ENCODE measurements at regions not wholly inside any gene's neighbourhood (a gene's known extent, or its start where the extent isn't known, plus 50 kb on each side); places are given as distances from the start of the nearest gene placed in this dataset.

DNA sequence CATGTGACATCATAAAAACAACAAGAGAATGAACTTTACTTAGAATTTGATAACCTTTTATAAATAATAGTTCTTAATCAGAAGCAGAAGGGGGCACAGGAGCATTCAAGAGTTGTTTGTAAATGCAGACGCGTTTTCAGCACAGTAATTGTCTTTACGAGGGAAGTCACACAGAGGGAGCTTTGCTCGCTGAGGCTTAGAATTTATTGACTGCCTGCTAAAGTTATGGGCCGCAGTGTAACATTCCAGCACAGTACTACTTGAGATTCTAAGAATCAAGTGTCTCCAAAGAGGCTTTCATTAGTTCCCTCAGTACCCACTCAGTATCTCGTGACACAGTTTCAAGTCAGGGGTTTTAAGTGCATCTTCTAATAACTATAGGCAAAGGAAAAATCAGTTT lies 288.7 kb downstream of the NR2F2 start:
- DNase-seq = no peak
- Histone ChIP-seq H3K4me2 (ENCODE audit: insufficient read depth, low read length) (no peak overlapping the region), H3K27ac (ENCODE audit: low read length) (no peak overlapping the region), H3K27me3 (ENCODE audit: insufficient read depth, low read length, poor library complexity) (no peaks in the 10 kb centered on the region), H3K79me2 (ENCODE audit: insufficient read depth, low read length) (no peaks in the 10 kb centered on the region), H3K36me3 (ENCODE audit: insufficient read depth, low read length) (no peaks in the 10 kb centered on the region), H3K4me3 (ENCODE audit: low read depth in 1 of 2, low read length in 2 of 2) (no peak overlapping the region), H3K9ac (ENCODE audit: low read depth, low read length) (no peak overlapping the region), H3K9me3 (ENCODE audit: insufficient read depth, low read length, severe bottlenecking) (no peaks in the 10 kb centered on the region), H4K20me1 (ENCODE audit: insufficient read depth, low read length) (no peaks in the 10 kb centered on the region), H2AFZ (ENCODE audit: low read depth, low read length) (no peak overlapping the region), H3K4me1 (ENCODE audit: insufficient read depth, low read length) (no peaks in the 10 kb centered on the region)
- no peak for ATAC-seq (ENCODE audit: insufficient read depth, low read depth)
- no peak for TF ChIP-seq EZH2 (IDR thresholded peaks at IDR 0.05; ENCODE audit: borderline replicate concordance, low read depth, low read length, severe bottlenecking)
- TF ChIP-seq, protein P1, sequence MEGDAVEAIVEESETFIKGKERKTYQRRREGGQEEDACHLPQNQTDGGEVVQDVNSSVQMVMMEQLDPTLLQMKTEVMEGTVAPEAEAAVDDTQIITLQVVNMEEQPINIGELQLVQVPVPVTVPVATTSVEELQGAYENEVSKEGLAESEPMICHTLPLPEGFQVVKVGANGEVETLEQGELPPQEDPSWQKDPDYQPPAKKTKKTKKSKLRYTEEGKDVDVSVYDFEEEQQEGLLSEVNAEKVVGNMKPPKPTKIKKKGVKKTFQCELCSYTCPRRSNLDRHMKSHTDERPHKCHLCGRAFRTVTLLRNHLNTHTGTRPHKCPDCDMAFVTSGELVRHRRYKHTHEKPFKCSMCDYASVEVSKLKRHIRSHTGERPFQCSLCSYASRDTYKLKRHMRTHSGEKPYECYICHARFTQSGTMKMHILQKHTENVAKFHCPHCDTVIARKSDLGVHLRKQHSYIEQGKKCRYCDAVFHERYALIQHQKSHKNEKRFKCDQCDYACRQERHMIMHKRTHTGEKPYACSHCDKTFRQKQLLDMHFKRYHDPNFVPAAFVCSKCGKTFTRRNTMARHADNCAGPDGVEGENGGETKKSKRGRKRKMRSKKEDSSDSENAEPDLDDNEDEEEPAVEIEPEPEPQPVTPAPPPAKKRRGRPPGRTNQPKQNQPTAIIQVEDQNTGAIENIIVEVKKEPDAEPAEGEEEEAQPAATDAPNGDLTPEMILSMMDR (IDR thresholded peaks at IDR 0.05; ENCODE audit: borderline replicate concordance, extremely low read depth, low read length, poor library complexity, severe bottlenecking) = no peak

DNA sequence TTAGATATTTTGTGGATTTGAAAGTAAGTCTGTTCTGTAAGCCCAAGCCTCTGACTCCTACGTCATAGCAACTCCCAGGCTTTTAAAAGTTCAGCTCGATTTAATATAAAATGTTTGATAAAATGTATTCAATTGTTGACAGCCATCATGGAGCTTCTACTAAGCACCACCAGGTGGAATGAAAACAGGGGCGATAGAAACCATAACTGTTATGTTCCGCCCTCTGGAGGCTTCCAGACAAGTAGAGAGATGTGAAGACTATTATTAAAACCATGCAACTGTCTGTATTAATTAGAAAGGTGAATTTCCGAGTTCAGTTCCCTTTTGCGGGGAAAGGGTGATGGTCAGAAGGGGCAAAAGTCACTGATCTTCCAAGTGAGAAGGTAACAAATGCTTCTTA lies 292.2 kb downstream of the NR2F2 start:
- Histone ChIP-seq H3K27ac (ENCODE audit: low read length) (no peak overlapping the region), H3K36me3 (ENCODE audit: insufficient read depth, low read length) (no peaks in the 10 kb centered on the region), H3K79me2 (ENCODE audit: insufficient read depth, low read length) (no peaks in the 10 kb centered on the region), H4K20me1 (ENCODE audit: insufficient read depth, low read length) (no peaks in the 10 kb centered on the region), H3K4me3 (ENCODE audit: low read depth in 1 of 2, low read length in 2 of 2) (no peak overlapping the region), H3K9ac (ENCODE audit: low read depth, low read length) (no peak overlapping the region), H3K27me3 (ENCODE audit: insufficient read depth, low read length, poor library complexity) (no peaks in the 10 kb centered on the region), H3K4me2 (ENCODE audit: insufficient read depth, low read length) (no peak overlapping the region), H2AFZ (ENCODE audit: low read depth, low read length) (no peak overlapping the region), H3K4me1 (ENCODE audit: insufficient read depth, low read length) (no peaks in the 10 kb centered on the region), H3K9me3 (ENCODE audit: insufficient read depth, low read length, severe bottlenecking) (no peaks in the 10 kb centered on the region)
- ATAC-seq (ENCODE audit: insufficient read depth, low read depth) = no peak
- no peak for DNase-seq
- no peak for TF ChIP-seq EZH2 (IDR thresholded peaks at IDR 0.05; ENCODE audit: borderline replicate concordance, low read depth, low read length, severe bottlenecking)
- TF ChIP-seq, protein P1 (IDR thresholded peaks at IDR 0.05; ENCODE audit: borderline replicate concordance, extremely low read depth, low read length, poor library complexity, severe bottlenecking) = no peak

DNA sequence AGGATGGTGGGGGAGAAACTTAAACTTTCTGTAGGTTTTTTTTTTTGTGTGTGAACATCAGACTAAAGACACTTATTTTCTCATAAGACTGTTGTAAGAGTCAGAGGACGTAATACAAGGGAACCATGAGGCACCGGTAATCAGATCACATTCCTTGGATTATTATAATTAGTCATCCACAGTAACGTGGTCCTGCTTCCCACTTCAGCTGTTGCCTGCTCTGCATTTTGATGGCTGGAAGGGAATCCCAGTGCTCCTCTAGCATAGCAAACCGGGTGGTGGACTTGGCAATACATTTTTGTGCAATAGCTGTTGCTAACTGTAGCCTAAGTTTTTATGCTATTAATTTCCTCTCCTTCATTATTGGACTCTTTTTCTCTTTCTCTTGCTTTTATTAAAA lies 294.8 kb downstream of the NR2F2 start:
- no peak for TF ChIP-seq EZH2 (IDR thresholded peaks at IDR 0.05; ENCODE audit: borderline replicate concordance, low read depth, low read length, severe bottlenecking)
- TF ChIP-seq, protein P1 (IDR thresholded peaks at IDR 0.05; ENCODE audit: borderline replicate concordance, extremely low read depth, low read length, poor library complexity, severe bottlenecking) = no peak
- Histone ChIP-seq H4K20me1 (ENCODE audit: insufficient read depth, low read length) (no peaks in the 10 kb centered on the region), H3K36me3 (ENCODE audit: insufficient read depth, low read length) (no peaks in the 10 kb centered on the region), H3K27ac (ENCODE audit: low read length) (no peak overlapping the region), H3K4me3 (ENCODE audit: low read depth in 1 of 2, low read length in 2 of 2) (no peak overlapping the region), H3K27me3 (ENCODE audit: insufficient read depth, low read length, poor library complexity) (no peaks in the 10 kb centered on the region), H3K9me3 (ENCODE audit: insufficient read depth, low read length, severe bottlenecking) (no peaks in the 10 kb centered on the region), H3K4me2 (ENCODE audit: insufficient read depth, low read length) (no peak overlapping the region), H3K4me1 (ENCODE audit: insufficient read depth, low read length) (no peaks in the 10 kb centered on the region), H3K79me2 (ENCODE audit: insufficient read depth, low read length) (no peaks in the 10 kb centered on the region), H2AFZ (ENCODE audit: low read depth, low read length) (no peak overlapping the region), H3K9ac (ENCODE audit: low read depth, low read length) (no peak overlapping the region)
- no peak for DNase-seq
- no peak for ATAC-seq (ENCODE audit: insufficient read depth, low read depth)

DNA sequence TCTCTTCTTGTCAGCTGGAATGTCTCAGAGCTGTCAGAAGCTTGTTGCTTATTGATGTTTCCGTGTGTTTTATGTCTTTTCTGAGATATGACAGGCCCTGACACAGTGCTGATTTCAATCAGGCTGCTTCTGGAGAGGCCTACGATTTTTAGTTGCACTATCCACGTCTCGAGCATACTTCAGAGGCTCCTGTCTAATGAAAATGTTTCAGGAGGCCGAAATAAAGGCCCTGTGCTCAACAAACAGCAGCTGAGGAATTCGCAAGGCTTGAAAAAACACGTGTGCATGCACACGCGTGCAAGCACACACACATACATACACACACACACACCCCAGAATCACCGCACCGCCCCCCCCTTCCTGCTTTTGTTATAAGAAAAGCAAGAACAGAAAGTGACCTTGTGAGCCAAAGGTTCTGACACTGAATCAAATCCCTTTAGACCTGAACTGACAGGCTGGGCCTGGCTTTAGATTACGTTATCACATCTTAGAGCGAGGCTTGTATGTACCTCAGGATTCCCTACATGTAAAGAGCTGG lies 296.6 kb downstream of the NR2F2 start:
- Histone ChIP-seq H2AFZ (ENCODE audit: low read depth, low read length) (no peak overlapping the region), H3K4me1 (ENCODE audit: insufficient read depth, low read length) (no peaks in the 10 kb centered on the region), H3K4me3 (ENCODE audit: low read depth in 1 of 2, low read length in 2 of 2) (no peak overlapping the region), H3K4me2 (ENCODE audit: insufficient read depth, low read length) (no peak overlapping the region), H3K79me2 (ENCODE audit: insufficient read depth, low read length) (no peaks in the 10 kb centered on the region), H3K9ac (ENCODE audit: low read depth, low read length) (no peak overlapping the region), H3K27me3 (ENCODE audit: insufficient read depth, low read length, poor library complexity) (no peaks in the 10 kb centered on the region), H3K36me3 (ENCODE audit: insufficient read depth, low read length) (no peaks in the 10 kb centered on the region), H3K27ac (ENCODE audit: low read length) (no peak overlapping the region), H4K20me1 (ENCODE audit: insufficient read depth, low read length) (no peaks in the 10 kb centered on the region), H3K9me3 (ENCODE audit: insufficient read depth, low read length, severe bottlenecking) (no peaks in the 10 kb centered on the region)
- ATAC-seq (ENCODE audit: insufficient read depth, low read depth) = no peak
- DNase-seq = no peak
- no peak for TF ChIP-seq EZH2 (IDR thresholded peaks at IDR 0.05; ENCODE audit: borderline replicate concordance, low read depth, low read length, severe bottlenecking)
- TF ChIP-seq, protein P1 (IDR thresholded peaks at IDR 0.05; ENCODE audit: borderline replicate concordance, extremely low read depth, low read length, poor library complexity, severe bottlenecking) = no peak
